ENCODE measurements at regions not wholly inside any gene's neighbourhood (a gene's known extent, or its start where the extent isn't known, plus 50 kb on each side); places are given as distances from the start of the nearest gene placed in this dataset.

DNA sequence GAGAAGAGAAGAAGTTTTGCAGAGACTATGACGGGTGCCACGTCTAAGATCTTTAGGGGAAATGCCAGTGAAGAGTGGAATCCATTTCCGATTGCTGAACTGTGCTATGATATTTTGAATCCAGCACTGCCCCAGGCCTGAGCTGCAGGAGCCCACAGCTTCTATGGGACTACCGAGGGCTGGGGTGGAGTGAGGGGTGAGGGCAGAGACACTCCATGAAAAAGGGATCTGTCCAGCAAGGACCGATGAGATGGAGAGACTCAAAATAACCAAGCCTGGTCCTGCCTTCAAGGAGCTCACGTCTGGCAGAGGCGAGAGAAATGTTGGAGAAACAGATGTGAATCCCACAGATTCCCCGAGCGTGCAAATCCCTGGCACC, 79.8 kb upstream of the MEF2A start:
- TF ChIP-seq POLR2A (IDR thresholded peaks at IDR 0.05) = no peak
- TF ChIP-seq, protein P1, sequence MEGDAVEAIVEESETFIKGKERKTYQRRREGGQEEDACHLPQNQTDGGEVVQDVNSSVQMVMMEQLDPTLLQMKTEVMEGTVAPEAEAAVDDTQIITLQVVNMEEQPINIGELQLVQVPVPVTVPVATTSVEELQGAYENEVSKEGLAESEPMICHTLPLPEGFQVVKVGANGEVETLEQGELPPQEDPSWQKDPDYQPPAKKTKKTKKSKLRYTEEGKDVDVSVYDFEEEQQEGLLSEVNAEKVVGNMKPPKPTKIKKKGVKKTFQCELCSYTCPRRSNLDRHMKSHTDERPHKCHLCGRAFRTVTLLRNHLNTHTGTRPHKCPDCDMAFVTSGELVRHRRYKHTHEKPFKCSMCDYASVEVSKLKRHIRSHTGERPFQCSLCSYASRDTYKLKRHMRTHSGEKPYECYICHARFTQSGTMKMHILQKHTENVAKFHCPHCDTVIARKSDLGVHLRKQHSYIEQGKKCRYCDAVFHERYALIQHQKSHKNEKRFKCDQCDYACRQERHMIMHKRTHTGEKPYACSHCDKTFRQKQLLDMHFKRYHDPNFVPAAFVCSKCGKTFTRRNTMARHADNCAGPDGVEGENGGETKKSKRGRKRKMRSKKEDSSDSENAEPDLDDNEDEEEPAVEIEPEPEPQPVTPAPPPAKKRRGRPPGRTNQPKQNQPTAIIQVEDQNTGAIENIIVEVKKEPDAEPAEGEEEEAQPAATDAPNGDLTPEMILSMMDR (IDR thresholded peaks at IDR 0.05) = no peak

All from uterus (tissue), 2 donors.